Neutrophil (primary cell): ENCODE measurements at regions not wholly inside any gene's neighbourhood (a gene's known extent, or its start where the extent isn't known, plus 50 kb on each side); places are given as distances from the start of the nearest gene placed in this dataset.

ENCODE experiments used
- H3K27ac ChIP-seq: fragments of 200-600 bp; sonication (generic); 2 replicates; pipeline ENCODE4 v1.5.1; 2016; ENCODE audit warnings: mild to moderate bottlenecking, moderate library complexity
- H3K27me3 ChIP-seq: fragments of 200-600 bp; sonication (generic); 2 replicates; pipeline ENCODE4 v1.6.0; 2016; ENCODE audit warnings: mild to moderate bottlenecking
- H3K36me3 ChIP-seq: fragments of 200-600 bp; sonication (generic); 2 replicates; pipeline ENCODE4 v1.5.1; 2017
- H3K4me1 ChIP-seq, 2 experiments: fragments of 200-600 bp in 1 of 2; sonication (generic) in 1 of 2; 1 replicate in 1 of 2; 2 replicates in 1 of 2; pipeline versions ENCODE4 v1.5.1 to v1.6.1; 2013 to 2016; ENCODE audit warnings: low read depth in 1 of 2, low read length in 1 of 2, mild to moderate bottlenecking in 1 of 2, moderate library complexity in 1 of 2; ENCODE audit not compliant: control insufficient read depth in 1 of 2, insufficient read depth in 1 of 2
- H3K4me3 ChIP-seq, 2 experiments: fragments of 200-600 bp in 1 of 2; sonication (generic) in 1 of 2; 1 replicate in 1 of 2; 2 replicates in 1 of 2; pipeline ENCODE4 v1.5.1; 2013 to 2016; ENCODE audit warnings: low read depth in 1 of 2, low read length in 1 of 2, mild to moderate bottlenecking in 1 of 2, moderate library complexity in 1 of 2
- H3K9me3 ChIP-seq: fragments of 200-600 bp; sonication (generic); 2 replicates; pipeline ENCODE4 v1.5.1; 2016
- CTCF ChIP-seq: fragments of 200-600 bp; sonication (generic); IDR thresholded peaks from 2 replicates; pipeline ENCODE4 v1.5.1; 2016; ENCODE audit warnings: antibody characterized with exemption

GRCh38 chr2:236405357-236405756, 141.2 kb upstream of the ASB18 start:
- no peaks in the 10 kb centered on the region for H3K9me3 ChIP-seq
- H3K36me3 ChIP-seq = no peaks in the 10 kb centered on the region
- H3K4me3 ChIP-seq = no peak overlapping the region
- TF ChIP-seq CTCF = no peak
- no peak overlapping the region for H3K27ac ChIP-seq
- H3K27me3 ChIP-seq = no peaks in the 10 kb centered on the region
- H3K4me1 ChIP-seq = no peaks in the 10 kb centered on the region

GRCh38 chr2:236408090-236408489, 143.9 kb upstream of the ASB18 start:
- no peaks in the 10 kb centered on the region for H3K27me3 ChIP-seq
- H3K4me3 ChIP-seq = no peak overlapping the region
- no peaks in the 10 kb centered on the region for H3K4me1 ChIP-seq
- no peaks in the 10 kb centered on the region for H3K9me3 ChIP-seq
- no peak overlapping the region for H3K27ac ChIP-seq
- H3K36me3 ChIP-seq = no peaks in the 10 kb centered on the region
- no peak for TF ChIP-seq CTCF

GRCh38 chr2:236408786-236409185, 144.6 kb upstream of the ASB18 start:
- Histone ChIP-seq H3K4me3 (no peak overlapping the region), H3K27me3 (no peaks in the 10 kb centered on the region), H3K36me3 (no peaks in the 10 kb centered on the region), H3K9me3 (no peaks in the 10 kb centered on the region), H3K4me1 (no peaks in the 10 kb centered on the region), H3K27ac (no peak overlapping the region)
- TF ChIP-seq CTCF = no peak

GRCh38 chr2:236415684-236416444, 151.7 kb upstream of the ASB18 start:
- Histone ChIP-seq H3K36me3 (no peaks in the 10 kb centered on the region), H3K27me3 (no peaks in the 10 kb centered on the region), H3K27ac (no peak overlapping the region), H3K9me3 (no peaks in the 10 kb centered on the region), H3K4me3 (no peak overlapping the region), H3K4me1 (no peaks in the 10 kb centered on the region)
- no peak for TF ChIP-seq CTCF

GRCh38 chr2:236417150-236417549, 152.5 kb upstream of the ACKR3 start:
- Histone ChIP-seq H3K27me3 (no peaks in the 10 kb centered on the region), H3K36me3 (no peaks in the 10 kb centered on the region), H3K4me3 (no peak overlapping the region), H3K27ac (no peak overlapping the region), H3K4me1 (no peaks in the 10 kb centered on the region), H3K9me3 (no peaks in the 10 kb centered on the region)
- TF ChIP-seq CTCF = no peak
